Panc1 (cell line): ENCODE measurements at regions not wholly inside any gene's neighbourhood (a gene's known extent, or its start where the extent isn't known, plus 50 kb on each side); places are given as distances from the start of the nearest gene placed in this dataset.

Experiments
- ATAC-seq: fragments of 200-7000 bp; cut with Tn5 transposase; 2 replicates; pipeline ENCODE4 v1.9.1; 2020; ENCODE audit warnings: mild to moderate bottlenecking, moderate library complexity
- BruUV-seq: library from RNA; stranded (reverse); fragments of 400-500 nt; replicated peaks from 2 replicates; lab custom pipeline; 2021; lab: Mats Ljungman, UMichigan
- CTCF ChIA-PET: fragments of 300-600 bp; sonication (Branson Sonifier 250); formaldehyde crosslinking; loops from one replicate; lab custom pipeline; 2022; ENCODE audit warnings: antibody characterized with exemption; lab: Charles Lee
- POLR2A ChIA-PET: fragments of 300-600 bp; sonication (Branson Sonifier 250); formaldehyde crosslinking; loops from one replicate; lab custom pipeline; 2022; ENCODE audit warnings: antibody characterized with exemption; lab: Charles Lee
- DNase-seq: peaks from one replicate; pipeline ENCODE4 v3.0.0-alpha.2; 2010; ENCODE audit warnings: low read depth, low spot score
- H3K27ac ChIP-seq: 2 replicates; pipeline ENCODE4 v1.5.1; 2011; ENCODE audit warnings: mild to moderate bottlenecking, low read length, inconsistent platforms
- H3K27me3 ChIP-seq: fragments of 200-500 bp; sonication (Bioruptor generic); 2 replicates; pipeline ENCODE4 v1.6.0; 2014; ENCODE audit warnings: low read length, inconsistent platforms; ENCODE audit not compliant: control insufficient read depth, insufficient read depth
- H3K36me3 ChIP-seq: fragments of 200-500 bp; sonication (Bioruptor generic); 2 replicates; pipeline ENCODE4 v1.5.1; 2014; ENCODE audit warnings: inconsistent platforms, mild to moderate bottlenecking, low read length, moderate library complexity; ENCODE audit not compliant: control insufficient read depth, insufficient read depth
- H3K4me1 ChIP-seq: 2 replicates; pipeline ENCODE4 v1.5.1; 2011; ENCODE audit warnings: inconsistent platforms, mild to moderate bottlenecking, low read length, moderate library complexity; ENCODE audit not compliant: control insufficient read depth, insufficient read depth
- H3K4me3 ChIP-seq, 2 experiments: 2 replicates each; pipeline ENCODE4 v1.5.1; 2011 to 2012; ENCODE audit warnings: low read depth in 2 of 2, low read length in 2 of 2, mild to moderate bottlenecking in 2 of 2, inconsistent platforms in 1 of 2, moderate library complexity in 1 of 2
- H3K9me3 ChIP-seq: fragments of 200-500 bp; sonication (Bioruptor generic); 2 replicates; pipeline ENCODE4 v1.5.1; 2014; ENCODE audit warnings: low read depth, mild to moderate bottlenecking, inconsistent platforms, low read length, moderate library complexity; ENCODE audit not compliant: control insufficient read depth, insufficient read depth
- POLR2AphosphoS5 ChIP-seq: IDR thresholded peaks from 2 replicates; pipeline ENCODE4 v1.6.1; 2012; ENCODE audit warnings: mild to moderate bottlenecking, low read depth, low read length, moderate library complexity
- SIN3A ChIP-seq: IDR thresholded peaks from 2 replicates; pipeline ENCODE4 v1.6.1; 2012; ENCODE audit warnings: low read depth, mild to moderate bottlenecking, low read length, moderate library complexity, borderline replicate concordance; ENCODE audit not compliant: insufficient read depth
- TCF7L2 ChIP-seq: IDR thresholded peaks from 2 replicates; pipeline ENCODE4 v1.6.1; 2011; ENCODE audit warnings: mild to moderate bottlenecking, low read depth, low read length, inconsistent platforms
- in situ Hi-C: cut with HindIII; loops from 2 replicates; pipeline ENCODE4 v1.10.0; 2016; ENCODE audit warnings: low sequenced_read_pairs, low pct_unique_long_range_greater_than_20kb
- intact Hi-C: fragments of 100-400 bp; cut with micrococcal nuclease; formaldehyde crosslinking; loops from one replicate; pipeline ENCODE4 v1.10.0; 2022; ENCODE audit not compliant: unreplicated experiment
- TF ChIP-seq, protein P1 (sequence below), 2 experiments: IDR thresholded peaks; 2 replicates each; pipeline ENCODE4 v1.6.1; 2011 to 2012; ENCODE audit warnings: low read depth in 2 of 2, control low read depth in 1 of 2, low read length in 1 of 2, mild to moderate bottlenecking in 1 of 2, moderate library complexity in 1 of 2; ENCODE audit not compliant: insufficient read depth in 1 of 2
- TF ChIP-seq, protein P2 (sequence below): fragments of 450-650 bp; IDR thresholded peaks from 2 replicates; pipeline ENCODE4 v1.5.1; 2017; ENCODE audit warnings: mild to moderate bottlenecking

DNA sequence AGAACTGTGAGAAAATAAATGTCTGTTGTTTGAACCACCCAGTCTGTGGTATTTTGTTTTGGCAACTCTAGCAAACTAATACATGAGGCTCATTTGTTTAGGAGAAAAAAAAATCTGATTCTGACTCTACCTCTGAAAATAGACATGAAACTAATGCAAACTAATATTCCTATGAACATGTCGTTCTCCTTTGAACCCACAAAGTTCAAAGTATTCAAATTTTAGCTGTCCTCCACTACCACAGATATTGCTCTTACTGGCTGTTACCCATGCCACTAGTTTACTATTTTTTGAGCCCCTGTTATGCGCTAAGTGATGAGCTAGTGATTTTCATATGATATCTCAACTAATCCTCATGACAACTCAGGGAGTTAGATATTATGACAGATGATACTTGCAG, 58.8 kb upstream of the ZNF804B start:
- Histone ChIP-seq H3K4me3 (no peak overlapping the region), H3K27ac (no peak overlapping the region), H3K4me1 (no peaks in the 10 kb centered on the region), H3K27me3 (no peaks in the 10 kb centered on the region), H3K36me3 (no peaks in the 10 kb centered on the region), H3K9me3 (no peaks in the 10 kb centered on the region)
- ATAC-seq (no peak), DNase-seq (no peak)
- BruUV-seq: no TSS peak
- TF ChIP-seq SIN3A (no peak), POLR2AphosphoS5 (no peak), TCF7L2 (no peak)
- TF ChIP-seq, protein P1, sequence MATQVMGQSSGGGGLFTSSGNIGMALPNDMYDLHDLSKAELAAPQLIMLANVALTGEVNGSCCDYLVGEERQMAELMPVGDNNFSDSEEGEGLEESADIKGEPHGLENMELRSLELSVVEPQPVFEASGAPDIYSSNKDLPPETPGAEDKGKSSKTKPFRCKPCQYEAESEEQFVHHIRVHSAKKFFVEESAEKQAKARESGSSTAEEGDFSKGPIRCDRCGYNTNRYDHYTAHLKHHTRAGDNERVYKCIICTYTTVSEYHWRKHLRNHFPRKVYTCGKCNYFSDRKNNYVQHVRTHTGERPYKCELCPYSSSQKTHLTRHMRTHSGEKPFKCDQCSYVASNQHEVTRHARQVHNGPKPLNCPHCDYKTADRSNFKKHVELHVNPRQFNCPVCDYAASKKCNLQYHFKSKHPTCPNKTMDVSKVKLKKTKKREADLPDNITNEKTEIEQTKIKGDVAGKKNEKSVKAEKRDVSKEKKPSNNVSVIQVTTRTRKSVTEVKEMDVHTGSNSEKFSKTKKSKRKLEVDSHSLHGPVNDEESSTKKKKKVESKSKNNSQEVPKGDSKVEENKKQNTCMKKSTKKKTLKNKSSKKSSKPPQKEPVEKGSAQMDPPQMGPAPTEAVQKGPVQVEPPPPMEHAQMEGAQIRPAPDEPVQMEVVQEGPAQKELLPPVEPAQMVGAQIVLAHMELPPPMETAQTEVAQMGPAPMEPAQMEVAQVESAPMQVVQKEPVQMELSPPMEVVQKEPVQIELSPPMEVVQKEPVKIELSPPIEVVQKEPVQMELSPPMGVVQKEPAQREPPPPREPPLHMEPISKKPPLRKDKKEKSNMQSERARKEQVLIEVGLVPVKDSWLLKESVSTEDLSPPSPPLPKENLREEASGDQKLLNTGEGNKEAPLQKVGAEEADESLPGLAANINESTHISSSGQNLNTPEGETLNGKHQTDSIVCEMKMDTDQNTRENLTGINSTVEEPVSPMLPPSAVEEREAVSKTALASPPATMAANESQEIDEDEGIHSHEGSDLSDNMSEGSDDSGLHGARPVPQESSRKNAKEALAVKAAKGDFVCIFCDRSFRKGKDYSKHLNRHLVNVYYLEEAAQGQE (IDR thresholded peaks at IDR 0.05; ENCODE audit: insufficient read depth in 1 of 2, low read depth in 2 of 2, low read length in 1 of 2): no peak
- TF ChIP-seq, protein P2, sequence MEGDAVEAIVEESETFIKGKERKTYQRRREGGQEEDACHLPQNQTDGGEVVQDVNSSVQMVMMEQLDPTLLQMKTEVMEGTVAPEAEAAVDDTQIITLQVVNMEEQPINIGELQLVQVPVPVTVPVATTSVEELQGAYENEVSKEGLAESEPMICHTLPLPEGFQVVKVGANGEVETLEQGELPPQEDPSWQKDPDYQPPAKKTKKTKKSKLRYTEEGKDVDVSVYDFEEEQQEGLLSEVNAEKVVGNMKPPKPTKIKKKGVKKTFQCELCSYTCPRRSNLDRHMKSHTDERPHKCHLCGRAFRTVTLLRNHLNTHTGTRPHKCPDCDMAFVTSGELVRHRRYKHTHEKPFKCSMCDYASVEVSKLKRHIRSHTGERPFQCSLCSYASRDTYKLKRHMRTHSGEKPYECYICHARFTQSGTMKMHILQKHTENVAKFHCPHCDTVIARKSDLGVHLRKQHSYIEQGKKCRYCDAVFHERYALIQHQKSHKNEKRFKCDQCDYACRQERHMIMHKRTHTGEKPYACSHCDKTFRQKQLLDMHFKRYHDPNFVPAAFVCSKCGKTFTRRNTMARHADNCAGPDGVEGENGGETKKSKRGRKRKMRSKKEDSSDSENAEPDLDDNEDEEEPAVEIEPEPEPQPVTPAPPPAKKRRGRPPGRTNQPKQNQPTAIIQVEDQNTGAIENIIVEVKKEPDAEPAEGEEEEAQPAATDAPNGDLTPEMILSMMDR: no peak
- ChIA-PET CTCF (no interaction called here), POLR2A (no interaction called here)
- in situ Hi-C loops (no loop called here), intact Hi-C loops (no loop called here)

GRCh38 chr7:88694207-88694606, 65.3 kb upstream of the ZNF804B start:
- no peak overlapping the region for H3K4me3 ChIP-seq
- no peaks in the 10 kb centered on the region for H3K4me1 ChIP-seq
- no peaks in the 10 kb centered on the region for H3K9me3 ChIP-seq
- in situ Hi-C loops: no loop called here
- TF ChIP-seq POLR2AphosphoS5: no peak
- TF ChIP-seq, protein P2: no peak
- no peak for TF ChIP-seq TCF7L2
- TF ChIP-seq, protein P1 (IDR thresholded peaks at IDR 0.05; ENCODE audit: insufficient read depth in 1 of 2, low read depth in 2 of 2, low read length in 1 of 2): no peak
- no peak for TF ChIP-seq SIN3A
- no peaks in the 10 kb centered on the region for H3K27me3 ChIP-seq
- no peak overlapping the region for H3K27ac ChIP-seq
- POLR2A ChIA-PET: no interaction called here
- no peaks in the 10 kb centered on the region for H3K36me3 ChIP-seq
- DNase-seq (no peak), ATAC-seq (no peak)
- intact Hi-C loops: no loop called here
- no TSS peak for BruUV-seq
- CTCF ChIA-PET: no interaction called here
